ENCODE measurements at regions not wholly inside any gene's neighbourhood (a gene's known extent, or its start where the extent isn't known, plus 50 kb on each side); places are given as distances from the start of the nearest gene placed in this dataset.

- TF ChIP-seq CTCF (IDR thresholded peaks at IDR 0.05; ENCODE audit: insufficient read depth in 1 of 2, low read depth in 1 of 2, low read length in 1 of 2, severe bottlenecking in 1 of 2, unreplicated experiment in 1 of 2): no peak
- POLR2A ChIA-PET: no interaction called here
- Histone ChIP-seq H3K9me3 (no peaks in the 10 kb centered on the region), H3K4me3 (ENCODE audit: low read depth, low read length) (no peak overlapping the region), H3K4me1 (peaks cover 42% of the 10 kb centered on the region), H3K36me3 (ENCODE audit: control insufficient read depth, insufficient read depth, low read length) (no peaks in the 10 kb centered on the region), H3K27me3 (replicated peaks; ENCODE audit: control insufficient read depth, insufficient read depth, low read length) (no peaks in the 10 kb centered on the region)
- Mint-ChIP-seq H3K27ac (ENCODE audit: unreplicated experiment) (peak overlapping the region; percentile 7), H3K36me3 (ENCODE audit: insufficient read depth, unreplicated experiment) (no peaks in the 10 kb centered on the region), H3K4me1 (ENCODE audit: low read depth, unreplicated experiment) (peaks cover 22% of the 10 kb centered on the region), H3K27me3 (ENCODE audit: insufficient read depth, unreplicated experiment) (no peaks in the 10 kb centered on the region), H3K4me3 (ENCODE audit: unreplicated experiment) (no peak overlapping the region), H3K9me3 (ENCODE audit: unreplicated experiment) (no peaks in the 10 kb centered on the region)
- intact Hi-C loops (cut with micrococcal nuclease; ENCODE audit: unreplicated experiment): loop anchor here (10.0 kb wide), 1 partner anchor 176 kb away; the partner anchor contains the start of gene SGPL1
- BruUV-seq (replicated peaks): no TSS peak
- CTCF ChIA-PET: no interaction called here
- peak in 1 of 2 experiments; percentile 41 for DNase-seq
Measured at GRCh38 chr10:70990681-70991080, 102.3 kb upstream of the PCBD1 start.

GRCh38 chr10:70991140-70992124 lies 103.1 kb upstream of the PCBD1 start:
- CTCF ChIA-PET: interaction anchor here (0.7 kb wide), 1 partner anchor 17 kb away, joined by 10 read pairs; no protein-coding TSS in a partner anchor
- peak; percentile 61 to 73 for DNase-seq
- peaks cover 35% of the 10 kb centered on the region for H3K4me1 ChIP-seq
- peaks cover 14% of the 10 kb centered on the region for H3K4me1 Mint-ChIP-seq (ENCODE audit: low read depth, unreplicated experiment)
- intact Hi-C loops (cut with micrococcal nuclease; ENCODE audit: unreplicated experiment): loop anchor here (10.0 kb wide), 1 partner anchor 177 kb away; the partner anchor contains the start of gene SGPL1
- POLR2A ChIA-PET: no interaction called here
- no peaks in the 10 kb centered on the region for H3K36me3 ChIP-seq (ENCODE audit: control insufficient read depth, insufficient read depth, low read length)
- no peak for TF ChIP-seq CTCF (IDR thresholded peaks at IDR 0.05; ENCODE audit: insufficient read depth in 1 of 2, low read depth in 1 of 2, low read length in 1 of 2, severe bottlenecking in 1 of 2, unreplicated experiment in 1 of 2)
- H3K9me3 Mint-ChIP-seq (ENCODE audit: unreplicated experiment): no peaks in the 10 kb centered on the region
- no peak overlapping the region for H3K4me3 Mint-ChIP-seq (ENCODE audit: unreplicated experiment)
- H3K4me3 ChIP-seq (ENCODE audit: low read depth, low read length): no peak overlapping the region
- H3K27me3 Mint-ChIP-seq (ENCODE audit: insufficient read depth, unreplicated experiment): no peaks in the 10 kb centered on the region
- H3K27ac Mint-ChIP-seq (ENCODE audit: unreplicated experiment): no peak overlapping the region
- H3K27me3 ChIP-seq (replicated peaks; ENCODE audit: control insufficient read depth, insufficient read depth, low read length): no peaks in the 10 kb centered on the region
- no peaks in the 10 kb centered on the region for H3K36me3 Mint-ChIP-seq (ENCODE audit: insufficient read depth, unreplicated experiment)
- H3K9me3 ChIP-seq: no peaks in the 10 kb centered on the region
- BruUV-seq (replicated peaks): no TSS peak

DNA sequence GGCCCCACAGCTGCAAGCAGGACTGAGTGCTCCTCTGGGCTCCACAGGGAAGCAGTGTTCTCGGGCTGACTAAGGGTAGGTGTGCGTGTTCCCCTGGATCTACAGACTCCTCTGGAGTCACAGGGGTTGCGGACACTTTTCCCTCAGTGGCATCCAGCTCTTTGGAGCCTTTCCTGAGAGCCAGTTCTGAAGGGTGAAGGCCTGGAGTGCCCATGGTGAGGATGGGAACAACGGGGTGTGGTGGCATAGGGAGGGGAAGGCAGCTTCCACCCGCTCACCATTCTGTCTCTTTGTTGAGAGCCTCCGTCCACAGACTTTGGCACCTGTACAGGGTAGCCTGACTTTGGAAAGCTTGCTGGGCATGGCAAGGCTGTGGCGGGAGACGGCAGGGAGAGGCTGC lies 104.1 kb upstream of the PCBD1 start:
- peak in 1 of 2 experiments; percentile 33 for DNase-seq
- H3K27ac Mint-ChIP-seq (ENCODE audit: unreplicated experiment): no peak overlapping the region
- no peaks in the 10 kb centered on the region for H3K27me3 Mint-ChIP-seq (ENCODE audit: insufficient read depth, unreplicated experiment)
- no peaks in the 10 kb centered on the region for H3K36me3 ChIP-seq (ENCODE audit: control insufficient read depth, insufficient read depth, low read length)
- H3K4me1 ChIP-seq: peaks cover 30% of the 10 kb centered on the region
- peaks cover 11% of the 10 kb centered on the region for H3K4me1 Mint-ChIP-seq (ENCODE audit: low read depth, unreplicated experiment)
- no peaks in the 10 kb centered on the region for H3K9me3 ChIP-seq
- POLR2A ChIA-PET: no interaction called here
- H3K4me3 Mint-ChIP-seq (ENCODE audit: unreplicated experiment): no peak overlapping the region
- no peak overlapping the region for H3K4me3 ChIP-seq (ENCODE audit: low read depth, low read length)
- BruUV-seq (replicated peaks): no TSS peak
- intact Hi-C loops (cut with micrococcal nuclease; ENCODE audit: unreplicated experiment): loop anchor here (10.0 kb wide), 1 partner anchor 178 kb away; the partner anchor contains the start of gene SGPL1
- CTCF ChIA-PET: no interaction called here
- TF ChIP-seq CTCF (IDR thresholded peaks at IDR 0.05; ENCODE audit: insufficient read depth in 1 of 2, low read depth in 1 of 2, low read length in 1 of 2, severe bottlenecking in 1 of 2, unreplicated experiment in 1 of 2): no peak
- no peaks in the 10 kb centered on the region for H3K36me3 Mint-ChIP-seq (ENCODE audit: insufficient read depth, unreplicated experiment)
- no peaks in the 10 kb centered on the region for H3K27me3 ChIP-seq (replicated peaks; ENCODE audit: control insufficient read depth, insufficient read depth, low read length)
- H3K9me3 Mint-ChIP-seq (ENCODE audit: unreplicated experiment): no peaks in the 10 kb centered on the region

All from Caco-2 (cell line).